HG02571 (cell line): ENCODE measurements at regions not wholly inside any gene's neighbourhood (a gene's known extent, or its start where the extent isn't known, plus 50 kb on each side); places are given as distances from the start of the nearest gene placed in this dataset.
"Not testable (repeated sequence)": the region's sequence is repeated elsewhere in the genome, so short reads cannot be mapped to it uniquely, and the experiment has no call there.

Experiments used
- ATAC-seq: cut with Tn5 transposase; IDR thresholded peaks from one replicate; pipeline ENCODE4 v1.9.1; 2021; ENCODE audit warnings: mild to moderate bottlenecking, moderate library complexity; ENCODE audit not compliant: unreplicated experiment

DNA sequence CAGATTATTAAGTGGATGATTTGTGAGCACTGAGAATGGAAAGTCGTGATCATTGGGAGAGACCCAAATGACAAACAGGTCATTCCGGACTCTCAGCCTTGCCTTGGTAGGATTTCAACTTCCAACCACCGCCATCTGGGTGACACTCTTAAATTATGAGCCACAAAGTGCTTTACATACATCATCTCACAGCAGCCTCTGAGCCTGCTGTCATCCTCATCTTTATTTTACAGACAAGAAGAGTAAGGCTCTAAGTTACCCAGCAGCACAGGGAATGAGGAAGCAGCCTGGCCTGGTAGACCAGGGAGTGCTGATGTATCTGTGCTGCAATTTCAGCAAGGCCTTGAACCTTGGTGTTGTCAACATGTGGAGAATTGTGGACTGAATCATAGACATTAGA lies 105.8 kb upstream of the TRIM2 start:
- no peak for ATAC-seq

DNA sequence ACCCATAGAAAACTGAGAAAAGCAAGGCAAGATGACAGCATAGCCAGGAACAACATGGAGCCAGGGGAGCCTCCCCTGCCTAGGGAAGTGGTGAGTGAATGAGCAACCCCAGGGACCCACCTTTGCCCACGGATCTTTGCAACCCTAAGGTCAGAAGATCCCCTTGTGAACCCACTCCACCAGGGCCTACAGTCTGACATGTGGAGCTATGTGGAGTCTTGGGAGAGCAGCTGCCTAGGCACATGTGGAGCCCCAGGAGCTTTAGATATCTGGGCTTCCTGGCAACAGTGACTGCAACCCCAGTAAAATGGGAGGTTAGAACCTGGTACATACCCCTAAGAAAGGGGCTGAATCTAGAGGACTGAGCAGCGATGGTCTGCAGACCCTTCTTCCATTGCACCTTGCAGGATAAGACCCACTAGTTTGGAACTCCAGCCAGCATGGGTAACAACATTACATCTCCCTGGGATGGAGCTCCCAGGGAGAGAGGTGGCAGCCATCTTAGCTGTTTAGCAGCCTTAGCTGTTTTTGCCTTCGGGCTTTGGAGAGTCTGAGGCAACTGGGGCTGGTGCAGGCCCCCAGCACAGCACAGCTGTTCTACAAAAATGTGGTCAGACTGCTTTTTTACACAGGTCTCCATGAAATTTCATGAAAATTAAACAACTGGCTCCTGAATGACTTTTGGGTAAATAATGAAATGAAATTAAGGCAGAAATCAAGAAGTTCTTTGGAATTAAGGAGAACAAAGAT lies 104.7 kb upstream of the TRIM2 start:
- ATAC-seq, result no peak

DNA sequence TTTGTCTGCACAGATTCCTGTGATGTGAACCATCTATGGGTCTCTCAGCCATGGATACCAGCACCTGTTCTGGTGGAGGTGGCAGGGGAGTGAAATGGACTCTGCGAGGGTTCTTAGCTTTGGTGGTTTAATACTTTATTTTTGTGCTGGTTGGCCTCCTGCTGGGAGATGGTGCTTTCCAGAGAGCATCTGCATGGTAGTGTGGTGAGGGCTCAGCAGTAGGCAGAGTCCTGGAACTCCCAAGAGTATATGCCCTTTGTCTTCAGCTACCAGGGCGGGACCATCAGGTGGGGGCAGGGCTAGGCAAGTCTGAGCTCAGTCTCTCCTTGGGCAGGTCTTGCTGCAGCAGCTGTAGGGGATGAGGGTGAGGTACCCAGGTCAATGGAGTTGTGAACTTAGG lies 97.5 kb upstream of the TRIM2 start:
- ATAC-seq, result not testable (repeated sequence)

DNA sequence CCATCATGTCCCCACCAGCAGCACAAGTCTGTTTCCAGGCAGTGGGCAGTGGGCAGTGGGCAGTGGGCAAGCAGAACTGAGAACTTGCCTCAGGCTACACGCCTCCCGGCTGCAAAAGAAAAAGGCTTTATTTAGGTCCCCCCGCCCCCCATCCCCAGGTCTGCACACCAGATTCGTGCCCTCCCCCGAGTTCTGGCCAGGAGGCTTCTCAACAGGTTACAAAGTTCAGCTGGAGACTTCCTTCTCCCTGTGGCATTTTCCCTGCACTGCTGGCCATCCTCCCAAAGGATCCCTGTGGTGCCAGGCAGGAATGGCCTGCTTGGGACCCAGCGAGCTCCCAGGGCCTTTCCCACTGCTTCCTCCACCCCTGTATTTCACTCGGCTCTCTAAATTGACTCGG lies 97.0 kb upstream of the TRIM2 start:
- no peak for ATAC-seq

DNA sequence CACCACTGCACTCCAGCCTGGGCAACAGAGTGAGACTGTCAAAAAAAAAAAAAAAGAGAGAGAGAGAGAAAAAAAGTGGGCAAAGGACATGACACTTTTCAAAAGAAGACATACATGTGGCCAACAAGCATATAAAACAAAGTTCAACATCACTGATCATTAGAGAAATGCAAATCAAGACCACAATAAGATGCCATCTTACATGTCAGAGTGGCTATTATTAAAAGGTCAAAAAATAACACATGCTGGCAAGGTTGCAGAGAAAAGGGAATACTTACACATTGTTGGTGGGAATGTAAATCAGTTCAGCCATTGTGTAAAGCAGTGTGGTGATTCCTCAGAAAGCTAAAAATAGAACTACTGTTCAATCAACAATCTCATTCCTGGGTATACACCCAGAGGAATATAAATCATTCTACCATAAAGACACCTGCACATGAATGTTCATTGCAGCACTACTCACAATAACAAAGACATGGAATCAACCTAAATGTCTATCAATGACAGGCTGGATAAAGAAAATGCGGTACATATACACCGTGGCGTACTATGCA lies 94.9 kb upstream of the TRIM2 start:
- ATAC-seq, result no peak

DNA sequence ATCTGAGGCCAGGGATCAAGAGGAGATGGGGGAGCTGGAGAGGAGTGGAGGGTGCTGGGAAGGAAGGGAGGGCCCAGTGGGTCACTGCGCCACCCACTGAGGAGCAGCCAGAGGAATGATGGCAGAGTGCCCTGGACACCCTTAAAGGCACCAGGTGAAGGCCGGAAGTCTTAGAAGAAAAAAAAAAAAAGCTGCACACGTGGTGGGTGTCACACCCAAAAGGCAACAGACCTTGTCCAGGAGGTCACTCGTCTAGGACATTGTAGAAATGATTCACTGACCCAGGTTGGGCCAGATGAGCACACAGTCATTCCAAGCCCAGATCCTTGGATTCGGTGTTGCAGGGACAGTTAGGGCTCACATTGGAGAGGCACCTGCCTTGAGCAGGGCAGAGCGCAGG lies 93.5 kb upstream of the TRIM2 start:
- no peak for ATAC-seq

DNA sequence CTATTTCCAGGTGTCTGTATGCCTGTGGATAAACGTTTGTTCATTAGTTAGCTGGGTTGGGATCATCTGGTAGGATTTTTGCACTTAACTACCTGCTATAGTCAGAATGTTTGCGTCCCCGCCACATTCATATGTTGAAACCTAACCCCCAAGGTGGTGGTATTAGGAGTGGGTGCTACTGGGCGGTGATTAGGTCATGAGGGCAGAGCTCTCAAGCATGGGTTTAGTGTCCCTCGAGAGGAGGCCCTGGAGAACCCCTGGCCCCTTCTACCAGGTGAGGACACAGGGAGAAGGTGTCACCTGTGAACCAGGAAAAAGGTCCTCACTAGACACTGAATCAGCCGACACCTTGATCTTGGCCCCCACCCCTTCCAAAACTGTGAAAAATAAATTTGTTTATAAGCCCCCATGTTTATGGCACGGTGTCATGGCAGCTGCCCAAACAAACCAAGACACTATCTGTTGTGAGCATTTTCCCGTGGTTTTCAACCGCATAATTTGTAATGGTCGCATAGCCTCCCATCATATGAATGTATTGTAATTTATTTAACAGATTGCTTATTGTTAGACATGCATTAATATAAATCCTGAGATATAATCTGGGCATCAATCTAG lies 92.7 kb upstream of the TRIM2 start:
- ATAC-seq, result no peak

DNA sequence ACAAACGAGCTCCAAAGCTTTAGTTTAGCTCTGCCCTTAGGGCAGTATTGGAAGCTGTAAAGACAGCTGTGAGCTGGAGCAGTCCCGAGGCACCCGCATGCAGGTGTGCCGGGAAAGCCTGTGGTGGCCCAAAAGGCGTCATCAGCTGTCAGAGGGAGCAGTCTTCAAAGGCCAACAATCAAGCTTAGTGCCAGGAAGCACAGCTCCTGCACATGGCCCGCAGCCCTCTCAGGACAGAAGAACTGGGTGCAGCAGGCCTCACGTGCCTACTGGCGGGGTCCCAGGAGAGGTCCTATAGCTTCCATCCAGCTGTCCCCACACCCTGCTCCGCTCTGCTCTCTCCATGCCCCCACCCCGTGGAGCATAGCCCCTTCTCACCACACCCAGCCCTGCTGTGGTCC lies 92.2 kb upstream of the TRIM2 start:
- ATAC-seq, result no peak

DNA sequence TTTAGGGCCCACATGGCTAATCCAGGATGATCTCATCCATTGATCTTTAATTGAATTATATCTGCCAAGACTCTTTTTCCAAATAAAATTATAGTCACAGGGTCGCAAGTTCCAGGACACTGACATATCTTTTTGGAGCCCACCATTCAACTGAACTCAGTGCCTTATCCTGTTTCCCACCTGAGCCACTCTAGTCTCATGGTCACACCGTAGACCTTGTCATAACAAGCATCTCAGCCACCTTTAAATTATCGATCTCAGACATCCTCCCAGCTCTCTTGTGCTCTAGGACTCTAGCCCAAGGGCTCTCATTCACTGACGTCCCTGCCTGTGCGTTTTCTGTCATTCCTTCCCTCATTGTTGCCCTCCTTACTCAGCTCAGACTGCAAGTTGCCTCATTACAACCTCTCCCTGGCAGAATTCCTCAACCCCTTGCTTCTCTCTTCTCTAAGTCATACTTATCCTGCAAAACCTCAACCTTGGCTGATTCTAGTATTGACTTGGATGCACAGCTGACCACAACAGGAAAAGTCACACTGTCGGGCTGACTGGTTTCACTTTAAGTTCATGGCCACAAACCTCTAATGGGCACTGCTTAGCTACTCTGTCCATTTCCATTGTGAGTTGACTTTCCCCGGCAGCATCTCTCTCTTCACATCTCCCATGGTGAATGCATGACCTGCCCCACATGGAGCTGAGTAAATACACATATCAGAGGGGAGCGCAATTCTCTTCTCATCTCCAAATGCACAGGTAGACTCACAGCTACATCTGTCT lies 91.0 kb upstream of the TRIM2 start:
- ATAC-seq, result no peak

DNA sequence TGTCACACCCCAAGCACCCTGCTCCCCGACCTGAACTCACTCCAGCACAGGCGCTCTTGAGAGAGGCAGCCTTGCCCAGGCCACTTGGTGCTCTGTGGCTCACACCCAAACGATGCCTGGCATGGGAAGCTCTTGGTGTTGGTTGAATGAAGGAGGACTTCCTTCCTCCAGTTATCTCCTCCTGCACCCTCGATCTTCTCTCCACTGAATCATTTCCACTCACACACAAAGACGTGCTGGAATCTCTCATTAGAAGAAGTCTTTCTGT lies 90.5 kb upstream of the TRIM2 start:
- ATAC-seq, result no peak

DNA sequence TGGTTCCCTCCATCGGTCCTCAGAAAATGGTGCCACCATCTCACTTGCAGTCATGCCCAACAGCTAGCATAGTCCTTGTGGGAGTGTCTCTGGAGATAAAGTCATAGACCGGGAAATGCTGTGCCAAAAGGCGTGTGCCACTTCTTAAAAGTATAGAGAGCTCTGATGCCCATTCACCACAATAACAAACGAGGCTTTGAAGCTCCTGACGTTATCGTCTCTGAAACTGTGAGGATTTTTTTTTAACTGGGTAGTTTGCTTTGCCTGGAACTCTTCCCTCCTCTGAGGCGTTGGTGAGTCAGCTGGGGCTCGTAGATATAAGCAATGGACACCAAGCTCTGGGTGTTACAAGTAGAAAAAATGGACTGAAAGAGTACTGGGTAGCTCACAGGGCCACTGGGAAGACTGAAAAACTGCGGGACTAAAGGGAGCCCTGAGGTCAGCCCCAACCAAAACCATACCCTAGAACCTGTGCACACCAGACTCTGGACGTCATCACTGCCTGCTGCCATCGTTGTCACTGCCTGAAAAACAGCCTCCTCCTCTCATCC lies 89.4 kb upstream of the TRIM2 start:
- ATAC-seq, result no peak

DNA sequence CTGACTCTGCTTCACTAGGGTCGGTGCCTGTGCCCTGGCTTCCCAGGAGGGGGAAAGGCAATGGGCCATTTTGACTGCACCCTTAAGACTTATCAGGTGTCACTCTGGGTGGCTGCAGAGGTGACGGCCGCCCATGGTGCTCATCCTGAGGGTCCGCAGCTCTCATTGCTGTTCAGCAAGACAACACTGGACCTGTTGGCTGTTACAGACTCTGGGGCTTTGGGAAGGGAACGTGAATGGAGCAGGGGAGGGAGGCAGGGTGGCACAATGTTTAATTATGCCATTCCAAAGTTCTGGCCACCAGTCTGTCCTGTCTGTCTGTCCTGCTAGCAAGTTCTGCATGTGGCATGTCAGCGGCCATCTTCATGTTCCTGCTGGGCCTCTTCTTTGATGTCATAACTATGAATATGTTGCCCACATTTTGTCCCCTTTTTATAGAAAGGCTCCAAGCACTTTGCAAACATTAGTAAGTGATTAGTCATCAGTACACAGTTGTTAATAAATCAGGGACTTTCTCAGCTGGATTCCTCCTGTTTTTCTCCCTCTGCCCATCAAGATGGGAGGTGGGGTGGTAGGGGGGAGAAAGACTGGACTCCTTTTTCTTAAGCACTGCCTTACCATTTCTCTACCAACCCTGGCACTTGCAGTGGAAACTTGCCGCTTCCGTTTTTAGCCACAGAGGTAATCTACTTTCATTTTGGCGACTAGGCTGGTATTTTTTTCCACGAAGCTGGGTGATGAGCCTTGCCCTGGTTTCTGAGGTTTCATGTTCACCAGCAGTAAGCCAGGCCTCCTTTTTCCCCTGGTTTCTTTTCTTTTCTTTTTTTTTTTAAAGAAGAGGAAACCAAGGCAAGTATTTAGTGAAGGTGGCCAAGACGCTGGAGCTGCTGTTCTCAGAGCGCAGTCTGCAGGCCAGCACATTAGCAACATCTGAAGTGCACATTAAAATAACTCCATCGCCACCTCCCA lies 88.6 kb upstream of the TRIM2 start:
- ATAC-seq, result peak; percentile 87

DNA sequence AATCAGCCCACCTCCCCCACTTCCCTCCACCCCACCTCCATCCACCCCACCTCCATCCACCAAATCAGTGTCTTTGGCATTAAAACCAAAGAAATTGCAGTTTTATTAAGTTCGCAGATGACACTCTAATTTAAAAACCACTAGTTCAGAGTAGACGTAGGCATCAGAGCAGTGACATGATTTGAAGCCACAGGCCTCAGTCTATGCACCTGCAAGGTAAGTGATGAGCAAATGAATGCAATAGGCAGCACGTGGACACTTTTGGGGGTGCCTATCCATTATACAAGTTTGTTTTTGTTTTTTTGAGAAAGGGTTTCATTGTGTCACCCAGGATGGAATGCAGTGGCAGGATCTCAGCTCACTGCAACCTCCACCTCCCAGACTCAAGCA lies 88.0 kb upstream of the TRIM2 start:
- no peak for ATAC-seq

DNA sequence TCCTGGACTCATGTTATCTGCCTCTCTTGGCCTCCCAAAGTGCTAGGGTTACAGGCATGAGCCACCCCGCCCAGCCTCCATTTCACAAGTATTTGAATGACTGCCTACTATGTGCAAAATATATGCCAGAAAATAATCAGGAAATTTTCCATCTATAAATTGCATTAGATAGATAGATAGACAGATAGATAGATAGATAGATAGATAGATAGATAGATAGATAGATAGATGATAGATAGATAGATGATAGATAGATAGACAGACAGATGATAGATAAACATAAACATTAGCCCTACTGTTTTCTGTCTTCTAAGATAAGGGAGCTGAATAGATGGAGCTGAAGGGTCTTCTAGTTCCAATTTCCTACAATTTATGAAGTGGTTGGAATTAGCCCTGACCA lies 87.4 kb upstream of the TRIM2 start:
- ATAC-seq, result no peak

DNA sequence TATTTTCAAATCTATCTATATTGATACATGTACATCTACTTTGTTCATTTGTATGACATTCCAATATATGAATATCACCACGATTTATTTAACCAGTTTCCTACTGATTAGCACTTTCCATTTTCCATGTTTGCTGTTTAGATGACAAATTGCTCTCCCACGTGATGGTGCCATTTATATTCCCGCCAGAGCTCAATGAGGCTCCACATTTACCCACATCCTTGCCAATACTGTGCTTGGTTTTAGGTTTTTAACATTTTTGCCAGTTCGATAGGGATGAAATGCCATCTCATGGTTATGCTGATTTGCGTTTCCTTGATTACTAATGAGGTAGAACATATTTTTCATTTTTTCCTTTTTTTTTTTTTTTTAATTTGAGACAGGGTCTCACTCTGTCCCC lies 86.7 kb upstream of the TRIM2 start:
- no peak for ATAC-seq

DNA sequence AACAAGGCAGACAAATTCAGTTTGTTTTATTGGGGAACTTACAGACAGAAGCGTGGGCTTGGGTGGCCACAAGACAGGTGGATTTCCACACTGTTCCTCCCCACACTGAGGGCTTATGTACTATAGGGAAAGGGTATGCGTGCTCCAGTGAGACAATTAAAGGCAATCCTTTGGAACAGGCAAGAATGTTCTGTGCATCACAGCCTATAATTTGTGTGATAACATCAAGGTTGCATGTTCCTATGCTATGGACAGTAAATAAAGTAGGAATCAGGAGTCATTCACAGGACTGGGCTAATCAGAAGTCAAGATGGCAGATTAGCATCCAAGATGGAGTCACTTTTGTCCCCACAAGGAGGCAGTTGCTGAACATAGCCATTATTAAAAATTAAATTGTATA lies 84.6 kb upstream of the TRIM2 start:
- ATAC-seq, result no peak

DNA sequence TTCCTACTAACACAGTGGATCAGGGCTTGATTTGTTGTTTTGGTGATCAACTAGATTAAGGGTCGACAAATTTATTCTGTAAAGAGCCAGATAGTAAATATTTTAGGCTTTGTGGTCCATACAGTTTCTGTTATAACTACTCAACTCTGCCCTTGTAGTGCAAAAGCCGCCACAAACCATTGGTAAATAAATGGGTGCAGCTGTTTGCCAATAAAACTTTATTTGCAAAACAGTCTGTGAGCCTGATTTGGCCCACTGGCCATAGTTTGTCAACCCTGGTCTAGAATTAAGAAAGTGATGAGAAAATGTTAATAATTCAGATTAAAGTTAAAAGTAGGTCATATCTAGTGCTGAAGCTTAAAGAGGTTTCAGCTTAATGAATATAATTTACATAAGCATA lies 84.0 kb upstream of the TRIM2 start:
- no peak for ATAC-seq

DNA sequence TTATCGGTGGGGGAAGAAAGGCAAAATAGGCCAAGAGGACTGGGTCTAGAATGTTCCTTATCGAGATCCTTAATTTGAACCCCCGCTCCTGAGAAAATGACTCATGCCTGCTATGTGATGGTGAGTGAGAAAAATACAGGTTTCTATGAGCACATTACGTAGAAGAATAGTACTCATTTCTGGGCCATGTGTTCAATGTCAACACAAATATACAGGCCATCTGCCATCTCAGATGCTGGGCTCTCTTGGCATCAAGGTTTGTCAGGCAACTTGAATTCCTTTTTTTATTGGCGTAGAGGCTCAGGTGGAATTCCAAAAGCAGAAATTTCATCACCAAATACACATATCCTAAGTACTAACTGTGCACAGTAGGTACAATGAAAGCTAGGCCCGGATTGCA lies 81.4 kb upstream of the TRIM2 start:
- ATAC-seq, result no peak

DNA sequence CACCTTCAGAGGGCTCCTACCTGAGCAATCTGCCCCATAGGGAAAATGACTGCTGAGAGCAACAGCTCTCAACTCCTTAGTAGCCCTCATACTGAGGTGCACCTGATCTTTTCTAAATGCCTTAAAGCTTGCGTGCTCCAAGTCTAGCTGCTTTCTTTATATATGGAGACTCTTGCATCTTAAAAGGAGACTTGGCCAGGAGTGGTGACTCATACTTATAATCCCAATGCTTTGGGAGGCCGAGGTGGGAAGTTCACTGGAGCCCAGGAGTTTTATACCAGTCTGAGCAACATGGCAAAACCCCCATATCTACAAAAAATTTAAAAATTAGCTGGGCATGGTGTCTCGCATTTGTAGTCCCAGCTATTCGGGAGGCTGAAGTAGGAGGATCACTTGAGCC lies 78.1 kb upstream of the TRIM2 start:
- ATAC-seq, result no peak

DNA sequence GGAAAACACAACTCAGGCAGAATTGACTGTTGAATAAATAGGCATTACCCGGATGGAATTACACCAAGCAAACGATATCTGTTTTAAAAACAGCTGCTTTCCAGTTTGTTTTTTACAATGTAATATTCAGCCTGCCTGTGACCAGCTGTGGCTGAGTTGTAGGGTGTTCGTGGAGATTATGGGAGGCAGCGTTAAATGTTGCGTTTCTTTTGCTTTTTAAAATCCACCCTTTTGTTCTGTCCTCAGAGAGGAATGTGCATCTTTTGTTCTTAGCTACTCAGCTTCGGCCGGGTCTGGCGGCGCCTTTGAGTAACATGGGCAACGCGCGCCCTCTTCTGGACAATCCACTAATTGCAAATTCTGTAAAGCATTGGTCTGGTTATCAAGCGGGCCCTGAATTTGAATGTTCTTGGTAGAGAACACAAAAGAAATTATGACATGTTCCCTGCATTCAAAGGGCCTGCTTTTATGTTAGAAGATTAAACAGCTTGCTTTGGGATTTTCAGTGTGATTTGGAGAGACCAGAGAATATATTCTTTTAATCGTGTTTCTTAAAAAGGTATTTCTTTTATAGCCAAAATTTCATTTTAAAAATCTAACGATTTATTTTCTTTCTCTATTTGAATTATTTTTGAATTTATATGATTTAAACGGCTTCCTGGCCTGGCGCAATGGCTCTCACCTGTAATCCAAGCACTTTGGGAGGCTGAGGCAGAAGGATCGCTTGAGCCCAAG lies 76.3 kb upstream of the TRIM2 start:
- ATAC-seq, result no peak
